ENCODE measurements at regions not wholly inside any gene's neighbourhood (a gene's known extent, or its start where the extent isn't known, plus 50 kb on each side); places are given as distances from the start of the nearest gene placed in this dataset.

DNA sequence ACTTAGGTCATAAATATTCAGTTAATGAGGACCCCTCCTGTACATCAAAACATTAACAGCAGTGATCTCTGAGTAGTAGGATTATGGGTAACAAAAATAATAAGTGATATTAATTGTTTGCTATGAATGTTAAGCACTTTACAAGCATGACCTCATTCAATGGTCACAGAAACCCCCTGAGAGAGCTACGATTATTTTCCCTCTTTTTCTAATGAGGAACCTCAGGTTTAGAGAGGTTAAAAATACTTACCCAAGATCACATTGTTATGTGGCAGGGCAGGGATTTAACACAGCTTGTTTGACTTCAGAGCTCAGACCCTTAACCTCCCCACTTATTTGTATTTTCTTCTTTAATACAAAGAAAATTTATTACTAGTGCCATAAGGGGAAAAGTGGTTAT, 228.2 kb downstream of the TBL1XR1 start:
- DNase-seq, result no peak
- no peaks in the 10 kb centered on the region for H3K4me1 Mint-ChIP-seq
- H3K27me3 Mint-ChIP-seq, result no peaks in the 10 kb centered on the region
- H3K9me3 Mint-ChIP-seq, result no peaks in the 10 kb centered on the region
- no peak overlapping the region for H3K4me3 Mint-ChIP-seq
- H3K27ac Mint-ChIP-seq, result no peak overlapping the region
- no peaks in the 10 kb centered on the region for H3K36me3 Mint-ChIP-seq

DNA sequence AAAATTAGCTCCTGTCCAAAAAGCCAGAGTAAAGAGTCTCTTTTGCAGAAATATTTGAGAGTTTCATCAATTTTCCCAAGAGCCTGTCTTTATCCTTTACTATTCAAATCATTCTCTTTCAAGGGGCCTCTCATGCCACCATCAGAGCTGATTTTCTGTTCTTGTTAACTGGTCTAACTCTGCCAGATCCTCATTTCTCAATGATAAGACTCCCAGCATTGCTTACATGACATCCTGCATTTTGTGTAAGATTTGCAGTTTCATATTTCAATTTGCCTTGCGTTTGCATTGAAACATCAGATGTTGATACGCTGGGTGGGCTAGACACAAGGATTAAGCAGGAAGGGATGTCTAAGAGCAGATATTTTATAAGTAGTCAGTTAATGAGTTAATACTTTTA, 228.7 kb downstream of the TBL1XR1 start:
- Mint-ChIP-seq H3K4me1 (no peaks in the 10 kb centered on the region), H3K27ac (no peak overlapping the region), H3K9me3 (no peaks in the 10 kb centered on the region), H3K36me3 (no peaks in the 10 kb centered on the region), H3K4me3 (no peak overlapping the region), H3K27me3 (no peaks in the 10 kb centered on the region)
- no peak for DNase-seq

DNA sequence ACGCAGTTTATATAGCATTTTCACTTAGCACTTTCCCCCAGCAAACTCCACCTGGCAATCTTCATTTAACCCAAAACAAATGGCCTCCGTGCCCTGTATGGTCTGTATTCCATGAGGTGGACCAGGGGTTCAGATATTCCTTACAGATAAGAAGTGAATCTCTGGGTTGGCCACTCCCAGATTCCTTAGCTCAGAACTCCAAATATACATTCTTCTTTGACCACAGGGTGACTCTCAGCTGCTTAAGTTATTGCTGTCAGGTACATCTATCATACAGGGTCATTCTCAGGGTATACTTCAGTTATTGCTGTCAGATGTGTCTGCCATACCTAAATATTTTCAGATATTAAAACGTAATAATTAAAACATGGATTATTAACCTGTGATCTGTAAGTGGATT, 229.8 kb downstream of the TBL1XR1 start:
- Mint-ChIP-seq H3K4me1 (no peaks in the 10 kb centered on the region), H3K9me3 (no peaks in the 10 kb centered on the region), H3K4me3 (no peak overlapping the region), H3K27me3 (no peaks in the 10 kb centered on the region), H3K27ac (no peak overlapping the region), H3K36me3 (no peaks in the 10 kb centered on the region)
- no peak for DNase-seq

DNA sequence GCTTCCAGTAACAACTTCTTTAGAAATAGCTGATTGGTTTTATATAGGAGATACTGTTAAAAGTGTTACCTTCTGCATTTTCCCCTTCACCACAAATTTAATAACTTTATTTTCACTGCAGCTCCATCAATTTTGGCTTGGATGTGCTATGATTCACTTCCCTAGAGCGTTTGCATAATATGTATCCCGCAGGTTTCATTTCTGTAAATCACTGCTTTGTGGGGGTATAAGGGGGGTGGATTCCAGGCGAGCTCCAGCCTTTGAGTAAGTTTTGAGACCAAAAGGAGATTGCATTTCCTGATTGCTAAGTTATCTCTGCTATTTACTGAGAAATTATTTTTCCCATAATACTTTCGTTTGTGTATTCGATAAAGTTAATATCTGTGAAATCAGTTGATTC, 232.6 kb downstream of the TBL1XR1 start:
- no peak for DNase-seq
- no peak overlapping the region for H3K4me3 Mint-ChIP-seq
- H3K27me3 Mint-ChIP-seq, result no peaks in the 10 kb centered on the region
- no peak overlapping the region for H3K27ac Mint-ChIP-seq
- no peaks in the 10 kb centered on the region for H3K9me3 Mint-ChIP-seq
- no peaks in the 10 kb centered on the region for H3K36me3 Mint-ChIP-seq
- no peaks in the 10 kb centered on the region for H3K4me1 Mint-ChIP-seq

DNA sequence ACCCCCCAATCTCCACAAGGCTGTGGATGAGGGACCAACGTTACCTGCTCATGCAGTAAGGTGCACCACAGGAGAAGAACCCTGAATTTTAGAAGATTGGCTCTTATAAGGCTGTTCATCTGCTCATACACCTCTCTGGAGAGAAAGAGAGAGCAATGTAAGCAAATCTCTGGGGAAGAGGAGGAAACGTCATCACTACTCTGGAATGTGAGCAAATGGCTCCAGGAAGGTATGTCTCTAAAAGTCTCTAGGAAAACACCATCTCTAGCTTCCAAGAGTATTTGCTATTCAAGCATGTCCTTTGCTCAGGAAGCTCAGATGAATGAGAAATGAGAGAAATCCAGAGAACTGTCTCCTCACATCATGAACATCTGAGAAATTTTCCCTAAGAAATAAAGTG, 235.4 kb downstream of the TBL1XR1 start:
- Mint-ChIP-seq H3K4me1 (no peaks in the 10 kb centered on the region), H3K36me3 (no peaks in the 10 kb centered on the region), H3K9me3 (no peaks in the 10 kb centered on the region), H3K27me3 (no peaks in the 10 kb centered on the region), H3K4me3 (no peak overlapping the region), H3K27ac (no peak overlapping the region)
- DNase-seq, result no peak

DNA sequence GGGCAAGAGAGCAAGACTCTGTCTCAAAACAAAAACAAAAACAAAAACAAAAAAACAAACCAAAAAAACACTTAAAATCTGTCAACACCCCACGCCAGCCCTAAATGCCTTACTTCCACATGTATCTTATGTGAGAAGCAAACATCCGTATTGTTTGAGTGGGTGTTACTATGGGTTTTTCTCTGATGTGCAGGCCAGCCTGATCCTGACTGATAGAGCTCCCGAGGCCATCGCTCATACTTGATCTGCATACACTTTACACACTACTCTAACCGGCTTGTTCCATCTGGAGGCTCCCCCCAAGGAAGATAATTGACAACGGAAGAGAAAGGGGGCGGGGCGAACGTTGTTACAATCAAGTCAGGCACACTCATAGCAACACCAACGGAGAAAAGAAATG, 237.4 kb downstream of the TBL1XR1 start:
- no peaks in the 10 kb centered on the region for H3K27me3 Mint-ChIP-seq
- H3K27ac Mint-ChIP-seq, result no peak overlapping the region
- no peak overlapping the region for H3K4me3 Mint-ChIP-seq
- DNase-seq, result no peak
- no peaks in the 10 kb centered on the region for H3K9me3 Mint-ChIP-seq
- no peaks in the 10 kb centered on the region for H3K36me3 Mint-ChIP-seq
- H3K4me1 Mint-ChIP-seq, result no peaks in the 10 kb centered on the region

DNA sequence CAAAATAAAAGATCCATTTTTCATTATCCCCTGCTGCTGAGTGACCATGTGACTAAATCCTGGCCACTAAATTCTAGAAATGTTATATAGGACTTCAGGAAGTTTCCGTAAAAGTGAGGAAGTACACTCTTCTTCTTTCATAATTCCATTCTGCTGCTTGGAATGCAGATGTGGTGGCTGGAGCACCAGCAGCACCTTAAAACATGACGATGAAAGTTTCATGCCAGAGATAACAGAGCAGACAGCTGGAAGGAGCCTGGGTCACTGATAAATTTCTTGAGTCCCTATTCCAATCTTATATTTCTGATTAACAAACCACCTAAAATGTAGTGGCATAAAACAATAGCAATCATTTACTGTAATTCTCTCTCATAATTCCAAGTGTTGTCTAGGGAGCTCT, 238.7 kb downstream of the TBL1XR1 start:
- Mint-ChIP-seq H3K4me3 (no peak overlapping the region), H3K9me3 (no peaks in the 10 kb centered on the region), H3K4me1 (no peaks in the 10 kb centered on the region), H3K27ac (no peak overlapping the region), H3K27me3 (no peaks in the 10 kb centered on the region), H3K36me3 (no peaks in the 10 kb centered on the region)
- no peak for DNase-seq

DNA sequence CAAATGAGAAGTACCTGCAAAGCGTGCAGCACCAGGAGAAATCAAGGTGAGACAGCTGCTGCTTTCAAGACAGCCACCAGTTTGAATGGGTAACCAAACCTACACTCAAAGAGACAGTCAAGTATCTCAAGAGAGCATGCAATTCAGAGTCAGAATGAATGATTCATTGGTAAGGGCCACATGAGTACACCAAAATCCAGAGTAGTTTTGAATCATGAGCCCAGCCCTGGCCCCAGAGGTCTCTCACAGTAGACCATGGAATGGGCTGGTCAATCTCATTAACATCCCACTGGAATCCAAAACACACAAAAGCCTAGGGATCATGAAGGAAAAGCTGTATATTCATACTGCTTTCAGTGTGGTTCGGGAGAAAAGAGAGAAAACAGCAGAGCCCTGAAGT, 242.8 kb downstream of the TBL1XR1 start:
- no peak overlapping the region for H3K27ac Mint-ChIP-seq
- H3K36me3 Mint-ChIP-seq, result no peaks in the 10 kb centered on the region
- H3K4me3 Mint-ChIP-seq, result no peak overlapping the region
- no peaks in the 10 kb centered on the region for H3K27me3 Mint-ChIP-seq
- H3K9me3 Mint-ChIP-seq, result no peaks in the 10 kb centered on the region
- no peaks in the 10 kb centered on the region for H3K4me1 Mint-ChIP-seq
- no peak for DNase-seq

DNA sequence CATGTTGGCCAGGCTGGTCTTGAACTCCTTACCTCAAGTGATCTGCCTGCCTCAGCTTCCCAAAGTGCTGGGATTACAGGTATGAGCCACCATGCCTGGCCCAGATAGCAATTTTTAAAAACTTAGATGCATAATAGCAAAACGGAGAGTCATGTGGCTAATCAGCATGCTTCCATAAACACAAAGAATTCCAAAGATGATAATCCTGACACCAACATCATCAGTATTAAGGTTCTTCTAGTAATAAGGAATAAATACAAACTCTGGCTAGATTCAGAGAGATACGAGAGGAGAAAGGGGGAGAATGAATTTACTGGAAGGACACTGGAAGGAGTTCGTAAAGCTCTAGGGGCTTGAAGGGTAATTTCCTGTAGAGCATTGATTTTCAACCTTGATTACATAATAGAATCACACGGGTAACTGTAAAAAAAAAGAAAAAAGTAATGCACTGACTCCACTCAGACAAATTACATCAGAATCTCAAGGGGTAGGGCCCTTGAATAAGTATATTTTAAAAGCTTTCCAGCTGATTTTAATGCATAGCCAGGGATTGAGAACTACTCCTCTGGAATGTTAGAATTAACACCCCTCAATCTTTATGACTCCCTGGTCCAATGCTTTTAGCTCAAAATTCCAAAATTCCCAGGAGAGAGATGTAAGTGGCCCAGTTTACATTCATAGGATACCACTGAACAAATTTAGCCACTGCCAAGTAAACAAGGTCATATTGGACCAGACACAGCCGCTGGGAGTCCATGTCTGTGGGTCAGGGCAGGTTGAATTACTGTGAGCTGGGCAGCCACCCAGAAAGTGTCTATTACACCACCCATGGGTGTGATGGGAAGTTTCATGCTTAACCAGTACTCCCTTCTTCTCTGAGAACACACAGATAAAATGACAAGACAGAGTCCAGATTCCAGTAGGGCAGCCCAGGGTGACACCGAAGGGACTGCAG, 243.9 kb downstream of the TBL1XR1 start:
- H3K4me3 Mint-ChIP-seq, result no peak overlapping the region
- no peaks in the 10 kb centered on the region for H3K36me3 Mint-ChIP-seq
- no peak overlapping the region for H3K27ac Mint-ChIP-seq
- H3K9me3 Mint-ChIP-seq, result no peaks in the 10 kb centered on the region
- DNase-seq, result no peak
- H3K4me1 Mint-ChIP-seq, result no peaks in the 10 kb centered on the region
- H3K27me3 Mint-ChIP-seq, result no peaks in the 10 kb centered on the region

DNA sequence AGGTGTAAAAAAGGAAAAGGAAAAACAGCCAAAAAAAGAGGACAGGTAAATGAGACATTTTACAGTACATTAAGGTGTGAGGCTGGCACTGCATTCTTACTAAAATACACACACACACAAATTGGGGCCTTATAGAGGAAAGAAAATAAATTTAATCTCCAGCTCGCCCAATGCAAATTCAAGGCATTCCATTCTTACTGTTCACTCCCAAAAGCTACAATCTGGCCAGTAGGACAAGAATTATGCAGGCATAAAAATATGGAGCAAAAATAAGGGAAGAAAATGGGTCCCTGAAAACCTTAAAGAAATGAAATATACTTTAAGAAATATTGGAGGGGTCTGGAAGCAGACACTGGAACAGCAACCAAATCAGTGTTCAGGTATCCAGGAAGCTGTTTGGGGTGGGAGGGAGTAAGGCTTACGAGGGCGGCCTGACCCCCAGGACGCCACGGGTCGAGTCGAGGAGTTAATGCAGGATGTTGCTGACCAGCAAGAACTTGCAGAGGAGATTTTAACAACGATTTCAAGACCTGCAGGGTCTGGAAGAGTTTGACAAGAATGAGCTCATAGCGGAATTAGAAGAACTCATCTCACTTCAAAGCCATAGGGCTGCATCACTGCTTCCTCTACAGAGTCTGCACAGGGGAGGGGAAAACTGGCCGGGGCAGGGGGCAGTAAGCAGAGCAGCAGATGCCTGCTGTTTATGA, 245.5 kb downstream of the TBL1XR1 start:
- H3K27me3 Mint-ChIP-seq, result no peaks in the 10 kb centered on the region
- H3K27ac Mint-ChIP-seq, result no peak overlapping the region
- no peak overlapping the region for H3K4me3 Mint-ChIP-seq
- no peaks in the 10 kb centered on the region for H3K9me3 Mint-ChIP-seq
- H3K36me3 Mint-ChIP-seq, result no peaks in the 10 kb centered on the region
- no peak for DNase-seq
- no peaks in the 10 kb centered on the region for H3K4me1 Mint-ChIP-seq

DNA sequence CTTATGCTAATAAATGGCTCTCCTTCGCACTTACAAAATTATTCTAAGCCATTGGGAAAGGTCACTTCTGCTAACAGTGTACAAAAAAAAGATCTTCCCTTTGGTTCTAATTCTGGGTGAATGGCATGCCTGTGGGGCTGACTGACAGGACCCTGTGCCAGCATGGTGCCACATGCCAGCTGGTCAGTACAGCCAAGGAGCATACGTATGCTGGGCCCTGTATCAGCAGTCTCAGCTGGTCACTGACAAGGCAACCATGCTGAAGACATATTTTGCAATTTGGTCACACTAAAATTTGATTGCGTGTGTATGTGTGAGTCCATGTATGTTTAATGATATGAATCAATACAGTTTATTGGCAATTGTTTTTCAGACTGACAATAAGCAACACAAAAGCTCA, 246.1 kb downstream of the TBL1XR1 start:
- no peaks in the 10 kb centered on the region for H3K27me3 Mint-ChIP-seq
- no peak for DNase-seq
- no peaks in the 10 kb centered on the region for H3K4me1 Mint-ChIP-seq
- H3K4me3 Mint-ChIP-seq, result no peak overlapping the region
- H3K27ac Mint-ChIP-seq, result no peak overlapping the region
- H3K9me3 Mint-ChIP-seq, result no peaks in the 10 kb centered on the region
- H3K36me3 Mint-ChIP-seq, result no peaks in the 10 kb centered on the region

DNA sequence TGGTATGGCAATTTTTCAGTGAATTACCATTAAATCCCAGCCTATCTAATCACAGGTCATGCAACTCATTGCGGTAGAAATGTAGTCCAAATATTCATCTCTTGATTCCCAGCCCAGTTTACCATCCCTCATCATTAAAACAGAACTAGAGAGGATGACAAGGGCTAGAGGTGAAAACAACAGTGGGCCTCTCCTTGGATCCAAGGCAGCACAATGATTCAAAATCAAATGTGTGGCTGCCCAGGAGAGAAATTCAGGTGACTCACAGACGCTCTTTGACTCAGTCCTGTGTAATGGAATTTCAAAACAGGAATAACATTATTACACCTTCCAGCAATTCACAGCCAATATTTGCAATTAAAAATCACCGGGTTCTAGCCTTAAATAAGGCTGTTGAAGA, 246.5 kb downstream of the TBL1XR1 start:
- Mint-ChIP-seq H3K9me3 (no peaks in the 10 kb centered on the region), H3K36me3 (no peaks in the 10 kb centered on the region), H3K4me3 (no peak overlapping the region), H3K27ac (no peak overlapping the region), H3K4me1 (no peaks in the 10 kb centered on the region), H3K27me3 (no peaks in the 10 kb centered on the region)
- DNase-seq, result no peak

DNA sequence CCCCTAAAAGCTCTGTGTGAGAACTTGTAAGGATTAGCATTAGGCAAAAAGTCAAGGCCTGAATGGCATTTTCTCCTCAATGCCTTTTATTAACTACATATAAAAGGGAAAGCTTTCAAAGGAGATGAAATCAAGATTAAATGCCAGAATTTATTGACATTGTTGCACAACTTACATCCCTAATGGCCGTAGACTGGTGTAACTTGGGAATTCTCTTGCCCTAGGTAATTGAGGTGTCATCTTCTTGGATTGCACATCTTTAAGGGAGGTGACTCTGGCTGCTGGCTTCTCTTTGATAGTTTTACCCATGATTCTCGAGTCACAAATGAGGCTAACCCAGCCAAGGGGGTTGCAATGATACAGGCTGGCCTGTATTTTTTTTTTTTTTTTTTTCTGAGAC, 249.1 kb downstream of the TBL1XR1 start:
- H3K4me1 Mint-ChIP-seq, result no peaks in the 10 kb centered on the region
- H3K27ac Mint-ChIP-seq, result no peak overlapping the region
- H3K9me3 Mint-ChIP-seq, result no peaks in the 10 kb centered on the region
- H3K27me3 Mint-ChIP-seq, result no peaks in the 10 kb centered on the region
- no peak overlapping the region for H3K4me3 Mint-ChIP-seq
- no peak for DNase-seq
- no peaks in the 10 kb centered on the region for H3K36me3 Mint-ChIP-seq

DNA sequence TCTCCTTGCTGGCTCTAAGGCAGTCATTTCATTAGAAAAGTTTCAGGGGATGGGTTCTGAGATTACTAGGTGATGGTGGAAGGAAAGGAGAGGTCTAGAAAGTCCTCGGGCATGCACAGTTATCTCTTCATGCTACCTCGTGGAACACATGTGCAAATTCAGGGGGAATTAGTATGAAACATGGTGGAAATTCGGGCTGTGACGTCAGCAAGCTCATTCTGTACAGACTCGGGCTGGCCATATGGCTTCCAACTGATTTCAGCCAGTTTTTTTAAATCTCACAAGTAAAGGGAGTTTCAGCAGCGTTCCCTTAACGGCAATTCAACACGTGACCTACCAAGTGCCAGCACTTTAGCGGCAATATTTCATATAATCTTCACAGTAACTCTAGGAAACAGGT, 251.1 kb downstream of the TBL1XR1 start:
- Mint-ChIP-seq H3K36me3 (no peaks in the 10 kb centered on the region), H3K4me3 (no peak overlapping the region)

DNA sequence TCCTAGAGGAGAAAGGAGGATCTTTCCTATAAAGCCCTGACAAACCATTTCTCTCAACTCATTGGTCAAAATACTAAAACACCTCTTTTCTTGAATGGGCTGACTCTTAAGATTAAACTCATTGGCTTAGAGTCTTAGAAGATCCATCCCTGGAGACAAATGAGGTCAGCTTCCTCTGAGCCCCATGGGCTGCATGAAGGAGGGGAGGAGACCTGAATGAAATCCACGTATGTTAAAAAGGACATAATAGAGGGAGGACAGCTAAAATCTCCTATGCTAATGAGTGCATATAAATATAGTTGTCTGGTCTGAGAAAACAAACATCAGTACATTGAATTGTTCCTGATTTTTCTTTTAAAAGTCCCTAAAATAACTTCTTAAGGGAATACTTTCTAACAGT, 255.0 kb downstream of the TBL1XR1 start:
- no peaks in the 10 kb centered on the region for H3K27me3 Mint-ChIP-seq
- H3K4me3 Mint-ChIP-seq, result no peak overlapping the region
- no peak overlapping the region for H3K27ac Mint-ChIP-seq
- H3K36me3 Mint-ChIP-seq, result no peaks in the 10 kb centered on the region
- no peak for DNase-seq
- H3K4me1 Mint-ChIP-seq, result no peaks in the 10 kb centered on the region
- H3K9me3 Mint-ChIP-seq, result no peaks in the 10 kb centered on the region

More for the DNA sequence above, 251.1 kb downstream of the TBL1XR1 start:
- DNase-seq, result no peak
- H3K4me1 Mint-ChIP-seq, result no peaks in the 10 kb centered on the region
- no peaks in the 10 kb centered on the region for H3K9me3 Mint-ChIP-seq
- H3K27ac Mint-ChIP-seq, result no peak overlapping the region
- H3K27me3 Mint-ChIP-seq, result no peaks in the 10 kb centered on the region

DNA sequence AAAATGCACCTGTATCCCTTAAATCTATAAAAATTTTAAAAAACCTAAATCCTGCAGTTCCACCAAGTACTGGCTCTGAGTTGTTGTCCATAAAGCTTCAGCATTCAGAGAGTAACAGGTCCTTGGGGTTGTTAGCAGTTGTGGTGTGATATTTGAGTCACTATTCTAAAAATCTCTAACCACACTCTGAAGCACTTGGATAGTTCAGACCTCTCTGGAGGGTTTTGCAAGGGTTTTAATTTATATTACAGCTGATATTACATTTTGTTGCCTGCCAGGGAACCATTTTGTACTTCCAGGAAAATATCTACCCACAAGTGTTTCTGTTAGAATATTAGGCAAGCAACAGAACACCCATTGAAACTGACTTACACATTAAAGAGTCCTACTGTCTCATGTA, 255.6 kb downstream of the TBL1XR1 start:
- Mint-ChIP-seq H3K36me3 (no peaks in the 10 kb centered on the region), H3K27me3 (no peaks in the 10 kb centered on the region), H3K4me3 (no peak overlapping the region), H3K9me3 (no peaks in the 10 kb centered on the region), H3K27ac (no peak overlapping the region), H3K4me1 (no peaks in the 10 kb centered on the region)
- no peak for DNase-seq

All from activated naive CD8-positive, alpha-beta T cell treated with anti-CD3 and anti-CD28 coated beads for 36 hours (primary cell).